GM12874 (cell line): ENCODE measurements at regions not wholly inside any gene's neighbourhood (a gene's known extent, or its start where the extent isn't known, plus 50 kb on each side); places are given as distances from the start of the nearest gene placed in this dataset.

Experiments used
- CTCF ChIP-seq: IDR thresholded peaks from 2 replicates; pipeline ENCODE4 v1.5.1; 2011; ENCODE audit warnings: low read depth, mild to moderate bottlenecking, control low read depth, low read length, moderate library complexity; ENCODE audit not compliant: insufficient read depth

GRCh38 chr11:44424841-44425240 is 114.9 kb upstream of the ALX4 start:
- TF ChIP-seq CTCF, result no peak

- TF ChIP-seq CTCF, result no peak
These were observed 116.2 kb upstream of the ALX4 start for GRCh38 chr11:44426119-44426518.

GRCh38 chr11:44426958-44427357 is 117.0 kb upstream of the ALX4 start:
- no peak for TF ChIP-seq CTCF

- peak; percentile 58 for TF ChIP-seq CTCF
These were observed 117.5 kb upstream of the ALX4 start for GRCh38 chr11:44427432-44427831.

- TF ChIP-seq CTCF, result no peak
These were observed 120.2 kb upstream of the ALX4 start for GRCh38 chr11:44430140-44430539.

GRCh38 chr11:44434191-44434590 is 124.3 kb upstream of the ALX4 start:
- no peak for TF ChIP-seq CTCF

GRCh38 chr11:44437122-44437521 is 127.2 kb upstream of the ALX4 start:
- TF ChIP-seq CTCF, result no peak
